ENCODE measurements at regions not wholly inside any gene's neighbourhood (a gene's known extent, or its start where the extent isn't known, plus 50 kb on each side); places are given as distances from the start of the nearest gene placed in this dataset.
"Not testable (repeated sequence)": the region's sequence is repeated elsewhere in the genome, so short reads cannot be mapped to it uniquely, and the experiment has no call there.

DNA sequence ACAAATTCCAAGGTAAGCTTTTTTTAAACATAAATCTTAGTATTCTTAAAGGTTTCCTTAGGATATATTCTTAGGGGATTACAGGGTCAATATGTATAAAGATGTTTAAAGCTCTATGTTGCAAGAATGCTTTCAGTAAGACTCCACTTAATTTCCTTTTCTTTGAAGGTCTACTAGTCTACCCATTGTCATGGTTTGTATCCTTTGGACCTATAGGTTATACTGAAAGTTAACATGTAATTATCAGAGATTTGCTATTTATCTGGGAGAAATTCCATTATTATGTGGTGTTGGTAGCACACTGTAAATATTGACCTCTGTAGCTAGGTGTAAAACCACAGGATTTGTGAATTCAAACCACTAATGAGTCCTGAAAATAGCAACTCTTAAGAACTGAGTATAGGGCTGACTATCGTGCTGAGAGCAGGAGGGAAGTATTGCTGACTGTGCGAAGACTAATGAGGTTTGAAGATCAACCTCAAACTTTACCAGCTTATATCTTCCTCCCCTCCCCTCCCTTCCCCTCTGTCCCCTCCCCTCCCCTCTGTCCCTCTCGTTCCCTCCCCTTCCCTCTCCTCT is 85.6 kb downstream of the GADD45G start:
- H3K27ac Mint-ChIP-seq (ENCODE audit: low read depth, unreplicated experiment) = no peak overlapping the region
- TF ChIP-seq, protein P1, sequence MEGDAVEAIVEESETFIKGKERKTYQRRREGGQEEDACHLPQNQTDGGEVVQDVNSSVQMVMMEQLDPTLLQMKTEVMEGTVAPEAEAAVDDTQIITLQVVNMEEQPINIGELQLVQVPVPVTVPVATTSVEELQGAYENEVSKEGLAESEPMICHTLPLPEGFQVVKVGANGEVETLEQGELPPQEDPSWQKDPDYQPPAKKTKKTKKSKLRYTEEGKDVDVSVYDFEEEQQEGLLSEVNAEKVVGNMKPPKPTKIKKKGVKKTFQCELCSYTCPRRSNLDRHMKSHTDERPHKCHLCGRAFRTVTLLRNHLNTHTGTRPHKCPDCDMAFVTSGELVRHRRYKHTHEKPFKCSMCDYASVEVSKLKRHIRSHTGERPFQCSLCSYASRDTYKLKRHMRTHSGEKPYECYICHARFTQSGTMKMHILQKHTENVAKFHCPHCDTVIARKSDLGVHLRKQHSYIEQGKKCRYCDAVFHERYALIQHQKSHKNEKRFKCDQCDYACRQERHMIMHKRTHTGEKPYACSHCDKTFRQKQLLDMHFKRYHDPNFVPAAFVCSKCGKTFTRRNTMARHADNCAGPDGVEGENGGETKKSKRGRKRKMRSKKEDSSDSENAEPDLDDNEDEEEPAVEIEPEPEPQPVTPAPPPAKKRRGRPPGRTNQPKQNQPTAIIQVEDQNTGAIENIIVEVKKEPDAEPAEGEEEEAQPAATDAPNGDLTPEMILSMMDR (IDR thresholded peaks at IDR 0.05; ENCODE audit: unreplicated experiment) = no peak
- peaks cover 10% of the 10 kb centered on the region for H3K4me1 Mint-ChIP-seq (ENCODE audit: insufficient read depth, unreplicated experiment)
- POLR2A ChIA-PET = interaction anchor here (0.5 kb wide), 1 partner anchor 111 kb away, joined by 3 read pairs; no protein-coding TSS in a partner anchor
- no peaks in the 10 kb centered on the region for H3K27me3 Mint-ChIP-seq (ENCODE audit: insufficient read depth, unreplicated experiment)
- CTCF ChIA-PET = no interaction called here
- no peak overlapping the region for H3K4me3 Mint-ChIP-seq (ENCODE audit: unreplicated experiment)
- intact Hi-C loops (cut with micrococcal nuclease) = no loop called here
- no peak for DNase-seq (ENCODE audit: unreplicated experiment)
- no peaks in the 10 kb centered on the region for H3K9me3 Mint-ChIP-seq (ENCODE audit: unreplicated experiment)
- H3K36me3 Mint-ChIP-seq (ENCODE audit: insufficient read depth, unreplicated experiment) = peaks cover 6% of the 10 kb centered on the region
- BruUV-seq (replicated peaks) = no TSS peak

DNA sequence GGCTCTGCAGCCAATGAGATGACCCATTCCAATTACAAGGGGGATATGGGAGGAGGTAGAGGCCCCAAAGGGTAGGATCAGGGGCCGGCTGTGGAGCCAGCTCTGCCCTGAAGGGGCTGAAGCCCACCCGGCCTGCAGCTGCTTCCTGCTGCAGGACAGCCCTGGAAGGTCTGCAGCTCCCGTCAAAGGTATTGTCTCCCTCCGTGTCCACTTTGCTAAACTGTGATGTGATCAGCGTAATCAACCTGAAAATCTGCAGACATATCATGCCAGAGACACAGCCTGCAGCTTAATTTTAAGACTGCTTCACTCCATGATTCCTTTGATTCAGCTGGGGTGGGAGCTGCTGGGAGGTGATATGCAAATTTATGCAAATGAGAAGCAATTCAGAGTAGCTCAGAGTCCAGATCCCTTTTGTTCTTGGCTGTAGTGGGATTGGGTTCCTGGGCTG is 90.7 kb downstream of the GADD45G start:
- H3K27me3 Mint-ChIP-seq (ENCODE audit: insufficient read depth, unreplicated experiment) = peaks cover 10% of the 10 kb centered on the region
- intact Hi-C loops (cut with micrococcal nuclease) = no loop called here
- BruUV-seq (replicated peaks) = no TSS peak
- no peak for DNase-seq (ENCODE audit: unreplicated experiment)
- no peaks in the 10 kb centered on the region for H3K9me3 Mint-ChIP-seq (ENCODE audit: unreplicated experiment)
- H3K4me3 Mint-ChIP-seq (ENCODE audit: unreplicated experiment) = no peak overlapping the region
- ChIA-PET CTCF (interaction anchor here (0.6 kb wide), 1 partner anchor 15 kb away, joined by 3 read pairs; no protein-coding TSS in a partner anchor), POLR2A (no interaction called here)
- peaks cover 6% of the 10 kb centered on the region for H3K36me3 Mint-ChIP-seq (ENCODE audit: insufficient read depth, unreplicated experiment)
- TF ChIP-seq, protein P1 (IDR thresholded peaks at IDR 0.05; ENCODE audit: unreplicated experiment) = no peak
- H3K27ac Mint-ChIP-seq (ENCODE audit: low read depth, unreplicated experiment) = no peak overlapping the region
- H3K4me1 Mint-ChIP-seq (ENCODE audit: insufficient read depth, unreplicated experiment) = no peaks in the 10 kb centered on the region

DNA sequence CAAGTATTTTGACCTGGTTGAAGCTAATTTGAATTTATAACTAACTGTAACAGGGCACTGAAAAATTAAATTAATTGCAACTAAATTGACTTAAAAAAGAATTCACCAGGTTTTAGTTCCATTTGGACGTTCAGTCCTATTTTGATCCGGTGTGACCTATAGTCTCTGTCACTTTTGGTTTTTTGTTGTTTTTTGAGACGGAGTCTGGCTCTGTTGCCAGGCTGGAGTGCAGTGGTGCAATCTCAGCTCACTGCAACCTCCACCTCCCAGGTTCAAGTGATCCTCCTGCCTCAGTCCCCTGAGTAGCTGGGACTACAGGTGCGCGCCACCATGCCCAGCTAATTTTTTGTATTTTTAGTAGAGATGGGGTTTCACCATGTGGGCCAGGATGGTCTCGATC is 91.2 kb downstream of the GADD45G start:
- H3K36me3 Mint-ChIP-seq (ENCODE audit: insufficient read depth, unreplicated experiment); H3K4me3 Mint-ChIP-seq (ENCODE audit: unreplicated experiment); BruUV-seq (replicated peaks); H3K9me3 Mint-ChIP-seq (ENCODE audit: unreplicated experiment); POLR2A ChIA-PET; intact Hi-C loops (cut with micrococcal nuclease); DNase-seq (ENCODE audit: unreplicated experiment); H3K4me1 Mint-ChIP-seq (ENCODE audit: insufficient read depth, unreplicated experiment); H3K27ac Mint-ChIP-seq (ENCODE audit: low read depth, unreplicated experiment): not testable (repeated sequence)
- H3K27me3 Mint-ChIP-seq (ENCODE audit: insufficient read depth, unreplicated experiment) = peaks cover 10% of the 10 kb centered on the region
- CTCF ChIA-PET = interaction anchor here (0.6 kb wide), 1 partner anchor 14 kb away, joined by 3 read pairs; no protein-coding TSS in a partner anchor

DNA sequence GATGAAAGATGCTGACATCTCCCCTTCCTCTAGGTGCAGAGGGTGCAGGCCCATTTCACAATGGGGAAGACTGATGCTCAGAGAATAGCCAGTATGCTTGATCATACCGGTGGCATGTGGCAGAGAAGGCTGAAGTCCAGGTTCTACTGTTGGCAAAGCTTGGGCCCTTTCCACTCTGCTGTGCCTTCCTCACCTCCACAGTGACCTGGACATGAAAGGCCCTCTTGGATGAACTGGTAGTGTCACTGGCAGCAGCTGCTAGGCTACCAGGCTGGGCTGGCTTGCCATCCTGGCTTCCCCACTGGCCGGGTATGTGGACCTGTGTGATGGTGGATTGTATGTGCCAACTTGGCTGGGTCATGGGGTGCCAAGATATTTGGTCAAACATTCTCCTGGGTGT is 92.0 kb downstream of the GADD45G start:
- no peak for DNase-seq (ENCODE audit: unreplicated experiment)
- Mint-ChIP-seq H3K36me3 (ENCODE audit: insufficient read depth, unreplicated experiment) (peaks cover 6% of the 10 kb centered on the region), H3K4me1 (ENCODE audit: insufficient read depth, unreplicated experiment) (no peaks in the 10 kb centered on the region), H3K9me3 (ENCODE audit: unreplicated experiment) (no peaks in the 10 kb centered on the region), H3K27me3 (ENCODE audit: insufficient read depth, unreplicated experiment) (peaks cover 10% of the 10 kb centered on the region), H3K27ac (ENCODE audit: low read depth, unreplicated experiment) (no peak overlapping the region), H3K4me3 (ENCODE audit: unreplicated experiment) (no peak overlapping the region)
- ChIA-PET CTCF (no interaction called here), POLR2A (no interaction called here)
- TF ChIP-seq, protein P1 (IDR thresholded peaks at IDR 0.05; ENCODE audit: unreplicated experiment) = no peak
- intact Hi-C loops (cut with micrococcal nuclease) = no loop called here
- no TSS peak for BruUV-seq (replicated peaks)

Measured in MCF 10A (cell line).